Epithelial cell of proximal tubule (primary cell): ENCODE measurements at regions not wholly inside any gene's neighbourhood (a gene's known extent, or its start where the extent isn't known, plus 50 kb on each side); places are given as distances from the start of the nearest gene placed in this dataset.

Experiments used
- DNase-seq: peaks from one replicate; pipeline ENCODE4 v3.0.0-alpha.2; 2011; ENCODE audit warnings: low read depth
- H3K4me3 ChIP-seq: 2 replicates; pipeline ENCODE4 v1.5.1; 2011; ENCODE audit warnings: low read depth, mild to moderate bottlenecking, low read length
- CTCF ChIP-seq: conservative IDR thresholded peaks from 2 replicates; pipeline ENCODE4 v1.5.1; 2012; ENCODE audit warnings: low read depth, mild to moderate bottlenecking, low read length

- no peak for DNase-seq
- no peak overlapping the region for H3K4me3 ChIP-seq
- no peak for TF ChIP-seq CTCF
Observed at GRCh38 chr16:48932216-48932855, 322.4 kb upstream of the N4BP1 start.

GRCh38 chr16:48930951-48931553 lies 321.1 kb upstream of the N4BP1 start:
- H3K4me3 ChIP-seq = no peak overlapping the region
- no peak for TF ChIP-seq CTCF
- no peak for DNase-seq

DNA sequence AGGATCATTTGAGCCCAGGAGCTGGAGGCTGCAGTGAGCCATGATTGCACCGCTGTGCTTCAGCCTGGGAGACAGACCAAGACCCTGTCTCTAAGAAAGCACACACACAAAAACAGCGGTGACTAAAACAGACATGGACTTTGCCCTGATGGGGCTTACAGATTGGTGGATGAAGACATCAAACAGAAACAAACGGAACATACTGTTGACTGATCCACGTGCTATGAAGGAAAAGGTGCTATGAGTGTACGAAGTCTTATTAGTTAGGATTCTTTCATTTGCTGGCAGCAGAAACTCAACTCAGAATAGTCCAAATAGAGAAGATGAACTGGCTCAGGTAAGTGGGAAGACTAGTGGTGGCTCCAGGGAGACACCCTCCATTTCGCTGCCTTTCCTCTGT lies 309.8 kb upstream of the N4BP1 start:
- H3K4me3 ChIP-seq = no peak overlapping the region
- TF ChIP-seq CTCF = no peak
- no peak for DNase-seq

- no peak overlapping the region for H3K4me3 ChIP-seq
Observed at GRCh38 chr16:48918520-48919258, 308.7 kb upstream of the N4BP1 start.

GRCh38 chr16:48916566-48916965 lies 306.6 kb upstream of the N4BP1 start:
- no peak for DNase-seq
- TF ChIP-seq CTCF = no peak
- no peak overlapping the region for H3K4me3 ChIP-seq

More at GRCh38 chr16:48918520-48919258, 308.7 kb upstream of the N4BP1 start:
- TF ChIP-seq CTCF = no peak
- DNase-seq = peak; percentile 4

GRCh38 chr16:48914070-48914469 lies 304.1 kb upstream of the N4BP1 start:
- no peak for DNase-seq
- TF ChIP-seq CTCF = no peak
- H3K4me3 ChIP-seq = no peak overlapping the region

GRCh38 chr16:48913384-48913783 lies 303.4 kb upstream of the N4BP1 start:
- DNase-seq = no peak
- TF ChIP-seq CTCF = no peak
- no peak overlapping the region for H3K4me3 ChIP-seq
